C4-2B (cell line): ENCODE measurements at regions not wholly inside any gene's neighbourhood (a gene's known extent, or its start where the extent isn't known, plus 50 kb on each side); places are given as distances from the start of the nearest gene placed in this dataset.
"Not testable (repeated sequence)": the region's sequence is repeated elsewhere in the genome, so short reads cannot be mapped to it uniquely, and the experiment has no call there.

Experiments
- H3K27ac ChIP-seq: fragments of 450-650 bp; 2 replicates; pipeline ENCODE4 v1.5.1; 2017
- CTCF ChIP-seq: fragments of 450-650 bp; conservative IDR thresholded peaks from 2 replicates; pipeline ENCODE4 v1.5.1; 2017; ENCODE audit warnings: mild to moderate bottlenecking
- ZFX ChIP-seq: fragments of 450-650 bp; IDR thresholded peaks from 2 replicates; pipeline ENCODE4 v1.6.1; 2017

- TF ChIP-seq ZFX (no peak), CTCF (no peak)
- no peak overlapping the region for H3K27ac ChIP-seq
Measured at GRCh38 chr16:47979616-47980182, 176.1 kb downstream of the ABCC12 start.

- H3K27ac ChIP-seq = no peak overlapping the region
- TF ChIP-seq ZFX (no peak), CTCF (no peak)
Measured at GRCh38 chr16:47979164-47979520, 176.7 kb downstream of the ABCC12 start.

GRCh38 chr16:47978491-47979163, 177.2 kb downstream of the ABCC12 start:
- H3K27ac ChIP-seq = no peak overlapping the region
- TF ChIP-seq CTCF (no peak), ZFX (no peak)

- no peak for TF ChIP-seq ZFX
- TF ChIP-seq CTCF = no peak
- H3K27ac ChIP-seq = no peak overlapping the region
Measured at GRCh38 chr16:47977802-47978201, 178.0 kb downstream of the ABCC12 start.

GRCh38 chr16:47976636-47977210, 179.1 kb downstream of the ABCC12 start:
- H3K27ac ChIP-seq = no peak overlapping the region
- TF ChIP-seq ZFX (no peak), CTCF (no peak)

- H3K27ac ChIP-seq = not testable (repeated sequence)
Measured at GRCh38 chr16:47974971-47975370, 180.8 kb downstream of the ABCC12 start.

GRCh38 chr16:47973552-47973951, 182.2 kb downstream of the ABCC12 start:
- TF ChIP-seq ZFX = no peak
- no peak for TF ChIP-seq CTCF
- no peak overlapping the region for H3K27ac ChIP-seq
